Head of caudate nucleus (tissue), 42 donors: ENCODE measurements at regions not wholly inside any gene's neighbourhood (a gene's known extent, or its start where the extent isn't known, plus 50 kb on each side); places are given as distances from the start of the nearest gene placed in this dataset.
A peak's percentile ranks its signal among the peaks of the same experiment; 100 is the strongest.

ENCODE experiments used
- DNase-seq, 42 donors: peaks; one replicate each; pipeline versions ENCODE4 v3.0.0 to v3.0.0-alpha.2; 2020 to 2021; ENCODE audit warnings: mixed read lengths in 7 of 42
- intact Hi-C: fragments of 100-400 bp; cut with DNase I; formaldehyde crosslinking; loops from one replicate; pipeline ENCODE4 v1.15.0; 2022

DNA sequence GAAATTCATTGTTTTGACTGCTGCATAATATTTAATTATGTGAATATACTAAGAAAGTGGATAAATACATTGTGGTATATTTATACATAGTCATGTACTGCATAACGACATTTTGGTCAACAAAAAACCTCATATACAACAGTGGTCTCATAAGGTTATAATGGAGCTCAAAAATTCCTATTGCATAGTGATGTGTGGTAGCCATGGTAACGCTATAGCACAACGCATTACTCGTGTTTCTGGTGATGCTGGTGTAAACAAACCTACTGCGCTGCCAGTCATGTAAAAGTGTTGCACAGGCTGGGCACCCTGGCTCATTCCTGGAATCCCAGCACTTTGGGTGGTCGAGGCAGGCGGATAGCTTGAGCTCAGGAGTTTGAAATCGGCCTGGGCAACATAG, 52.6 kb upstream of the NHLH2 start:
- no peak for DNase-seq
- intact Hi-C loops, result no loop called here

GRCh38 chr1:115898020-115898419, 57.1 kb upstream of the NHLH2 start:
- no peak for DNase-seq
- intact Hi-C loops, result no loop called here

GRCh38 chr1:115900856-115901255, 59.9 kb upstream of the NHLH2 start:
- intact Hi-C loops, result no loop called here
- DNase-seq, result no peak

- intact Hi-C loops, result no loop called here
- no peak for DNase-seq
These were observed 65.7 kb upstream of the NHLH2 start for GRCh38 chr1:115906627-115907026.

DNA sequence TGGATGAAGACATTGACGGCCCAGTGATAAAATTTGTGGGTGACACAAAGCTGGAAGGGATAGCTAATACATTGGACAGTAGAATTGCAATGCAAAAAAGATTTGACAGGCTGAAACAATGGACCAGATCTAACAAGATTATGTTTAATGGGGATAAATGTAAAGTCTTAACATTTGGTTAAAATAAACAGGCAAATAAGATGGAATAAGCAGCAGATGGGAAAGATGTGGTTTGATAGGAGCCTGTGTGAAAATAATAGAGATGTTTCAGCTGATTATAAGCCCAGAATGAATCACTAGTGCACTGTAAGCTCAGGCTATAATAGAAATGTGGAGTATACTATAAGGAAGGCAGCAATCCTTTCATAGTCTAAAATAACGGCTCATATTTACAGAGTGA, 66.2 kb upstream of the NHLH2 start:
- no peak for DNase-seq
- intact Hi-C loops, result no loop called here

GRCh38 chr1:115908565-115909274, 67.6 kb upstream of the SLC22A15 start:
- peak in 25 of 42 donors; percentile 14 to 66 (median 39) for DNase-seq
- intact Hi-C loops, result no loop called here

GRCh38 chr1:115910231-115910630, 66.1 kb upstream of the SLC22A15 start:
- intact Hi-C loops, result no loop called here

GRCh38 chr1:115911294-115911693, 65.0 kb upstream of the SLC22A15 start:
- DNase-seq, result no peak
- intact Hi-C loops, result no loop called here

More at GRCh38 chr1:115910231-115910630, 66.1 kb upstream of the SLC22A15 start:
- no peak for DNase-seq

DNA sequence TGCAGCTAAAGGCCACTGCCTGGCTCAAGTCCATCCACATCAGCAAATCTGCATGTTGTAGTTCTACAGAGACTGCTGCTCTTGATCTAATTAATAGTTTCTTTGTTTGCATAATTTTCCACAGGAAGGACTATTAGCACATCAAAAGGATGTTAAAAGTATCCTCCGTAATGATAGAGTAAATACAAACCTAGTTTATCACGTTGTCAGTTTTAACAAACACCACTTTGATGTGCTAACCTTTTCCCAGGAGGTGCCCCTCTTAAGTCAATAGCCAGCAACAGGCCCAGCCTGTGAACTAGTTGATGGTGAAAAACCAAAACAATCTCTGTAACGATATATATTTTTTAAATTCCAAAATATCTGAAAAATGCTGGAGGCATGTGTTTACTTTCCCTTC, 64.2 kb upstream of the SLC22A15 start:
- no peak for DNase-seq
- intact Hi-C loops, result no loop called here

GRCh38 chr1:115922801-115923200, 53.5 kb upstream of the SLC22A15 start:
- intact Hi-C loops, result no loop called here
- DNase-seq, result no peak

DNA sequence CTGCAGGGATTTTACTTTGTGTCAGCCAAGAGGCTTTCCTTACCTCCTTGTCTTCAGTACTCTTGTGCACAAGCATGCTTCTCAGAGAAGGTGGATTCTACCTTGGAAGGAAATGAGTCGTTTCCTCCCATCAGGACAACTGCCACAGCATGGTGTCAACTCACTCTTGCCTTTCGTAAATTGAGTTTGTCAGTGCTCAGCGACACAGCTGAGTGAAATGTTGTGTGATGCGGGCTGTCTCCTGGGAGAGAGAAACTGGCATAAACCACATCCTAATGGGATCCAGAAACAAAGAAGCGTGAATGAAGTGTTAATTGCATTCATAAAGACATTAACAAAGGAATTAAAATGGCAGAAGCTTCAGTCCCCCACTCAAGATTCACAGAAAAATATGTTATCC, 51.5 kb upstream of the SLC22A15 start:
- no peak for DNase-seq
- intact Hi-C loops, result no loop called here

- no peak for DNase-seq
- intact Hi-C loops, result no loop called here
These were observed 50.8 kb upstream of the SLC22A15 start for GRCh38 chr1:115925467-115925866.
